Endothelial cell of umbilical vein (primary cell): ENCODE measurements at regions not wholly inside any gene's neighbourhood (a gene's known extent, or its start where the extent isn't known, plus 50 kb on each side); places are given as distances from the start of the nearest gene placed in this dataset.

Source experiments
- CTCF ChIP-seq, 2 donors: IDR thresholded peaks; 1 replicate in 1 of 2; 2 replicates in 1 of 2; pipeline ENCODE4 v1.5.1; 2011; ENCODE audit warnings: low read length in 2 of 2, mild to moderate bottlenecking in 2 of 2, moderate library complexity in 2 of 2, control low read depth in 1 of 2, inconsistent platforms in 1 of 2, low read depth in 1 of 2; ENCODE audit not compliant: insufficient read depth in 1 of 2; ENCODE audit errors: extremely low read depth in 1 of 2
- EZH2 ChIP-seq: IDR thresholded peaks from 2 replicates; pipeline ENCODE4 v1.6.1; 2012; ENCODE audit warnings: borderline replicate concordance, low read depth, mild to moderate bottlenecking, moderate library complexity, low read length, inconsistent platforms; ENCODE audit not compliant: severe bottlenecking
- FOS ChIP-seq: IDR thresholded peaks from 2 replicates; pipeline ENCODE4 v1.6.1; 2011; ENCODE audit warnings: mild to moderate bottlenecking, low read length, moderate library complexity, borderline replicate concordance; ENCODE audit not compliant: insufficient read depth
- GATA2 ChIP-seq: IDR thresholded peaks from 2 replicates; pipeline ENCODE4 v1.7.0; 2011; ENCODE audit warnings: low read depth, mild to moderate bottlenecking, moderate library complexity, mixed read lengths, low read length; ENCODE audit not compliant: insufficient read length, insufficient read depth
- JUN ChIP-seq: IDR thresholded peaks from 2 replicates; pipeline ENCODE4 v1.6.1; 2011; ENCODE audit warnings: borderline replicate concordance, low read depth; ENCODE audit not compliant: insufficient read length, insufficient read depth
- MYC ChIP-seq: IDR thresholded peaks from one replicate; pipeline ENCODE4 v1.6.1; 2011; ENCODE audit warnings: mild to moderate bottlenecking, low read depth, low read length
- POLR2A ChIP-seq: IDR thresholded peaks from 2 replicates; pipeline ENCODE4 v1.6.1; 2012; ENCODE audit warnings: low read depth, mild to moderate bottlenecking, control low read depth, low read length
- POLR2AphosphoS5 ChIP-seq: IDR thresholded peaks from 2 replicates; pipeline ENCODE4 v1.6.1; 2012; ENCODE audit warnings: low read depth, mild to moderate bottlenecking, control low read depth, low read length, moderate library complexity; ENCODE audit not compliant: insufficient read depth
- TF ChIP-seq, protein P1 (sequence below): IDR thresholded peaks from 2 replicates; pipeline ENCODE4 v1.6.1; 2011; ENCODE audit not compliant: insufficient read depth, insufficient read length

DNA sequence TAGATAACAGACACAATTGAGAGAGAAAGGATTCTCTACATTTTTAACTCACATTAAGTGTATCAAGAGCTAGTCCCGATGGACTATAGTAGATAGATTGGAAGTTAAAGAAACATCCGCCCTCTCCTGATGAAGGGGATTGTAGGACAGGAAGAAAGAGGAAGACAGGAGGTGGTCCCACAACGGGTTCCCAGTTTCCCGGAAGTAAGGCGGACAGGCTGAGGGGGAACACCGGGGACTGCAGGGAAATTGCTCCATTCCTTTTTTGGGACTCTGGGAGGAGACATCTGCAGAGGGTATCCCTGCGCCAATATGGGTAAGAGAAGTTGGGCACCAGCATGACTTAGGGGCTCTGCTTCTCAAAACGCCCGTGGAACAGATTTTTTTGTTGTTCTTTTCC is 177.5 kb upstream of the ATF7IP start:
- TF ChIP-seq MYC (no peak), CTCF (IDR thresholded peaks at IDR 0.05; ENCODE audit: extremely low read depth in 1 of 2, insufficient read depth in 1 of 2, low read depth in 1 of 2, low read length in 2 of 2) (no peak), FOS (no peak), POLR2AphosphoS5 (no peak), POLR2A (no peak), EZH2 (no peak), JUN (no peak), GATA2 (no peak)
- TF ChIP-seq, protein P1, sequence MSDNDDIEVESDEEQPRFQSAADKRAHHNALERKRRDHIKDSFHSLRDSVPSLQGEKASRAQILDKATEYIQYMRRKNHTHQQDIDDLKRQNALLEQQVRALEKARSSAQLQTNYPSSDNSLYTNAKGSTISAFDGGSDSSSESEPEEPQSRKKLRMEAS, result no peak
